Chondrocyte (in vitro differentiated cells): ENCODE measurements at regions not wholly inside any gene's neighbourhood (a gene's known extent, or its start where the extent isn't known, plus 50 kb on each side); places are given as distances from the start of the nearest gene placed in this dataset.

Source experiments
- DNase-seq: peaks from one replicate; pipeline ENCODE4 v3.0.0; 2021; ENCODE audit warnings: mixed read lengths, low spot score
- H3K27ac Mint-ChIP-seq: one replicate; pipeline ENCODE4 v1.8.0; 2021; ENCODE audit warnings: mild to moderate bottlenecking, moderate library complexity, mixed read lengths; ENCODE audit not compliant: unreplicated experiment
- H3K27me3 Mint-ChIP-seq: 2 replicates; pipeline ENCODE4 v1.8.0; 2021; ENCODE audit warnings: low read depth, mixed read lengths
- H3K36me3 Mint-ChIP-seq: 2 replicates; pipeline ENCODE4 v1.8.0; 2021; ENCODE audit warnings: low read depth, mixed read lengths
- H3K4me1 Mint-ChIP-seq: 2 replicates; pipeline ENCODE4 v1.8.0; 2021; ENCODE audit warnings: low read depth, mild to moderate bottlenecking, mixed read lengths
- H3K4me3 Mint-ChIP-seq: one replicate; pipeline ENCODE4 v1.8.0; 2021; ENCODE audit warnings: mild to moderate bottlenecking, moderate library complexity, mixed read lengths; ENCODE audit not compliant: unreplicated experiment
- H3K9me3 Mint-ChIP-seq: 2 replicates; pipeline ENCODE4 v1.8.0; 2021; ENCODE audit warnings: low read depth, mixed read lengths
- TF ChIP-seq, protein P1 (sequence below): fragments of 200-600 bp; sonication (generic); IDR thresholded peaks from 2 replicates; pipeline ENCODE4 v1.5.0; 2021; ENCODE audit warnings: antibody characterized with exemption, mild to moderate bottlenecking, moderate library complexity

GRCh38 chrX:114363346-114363745, 220.5 kb upstream of the HTR2C start:
- TF ChIP-seq, protein P1, sequence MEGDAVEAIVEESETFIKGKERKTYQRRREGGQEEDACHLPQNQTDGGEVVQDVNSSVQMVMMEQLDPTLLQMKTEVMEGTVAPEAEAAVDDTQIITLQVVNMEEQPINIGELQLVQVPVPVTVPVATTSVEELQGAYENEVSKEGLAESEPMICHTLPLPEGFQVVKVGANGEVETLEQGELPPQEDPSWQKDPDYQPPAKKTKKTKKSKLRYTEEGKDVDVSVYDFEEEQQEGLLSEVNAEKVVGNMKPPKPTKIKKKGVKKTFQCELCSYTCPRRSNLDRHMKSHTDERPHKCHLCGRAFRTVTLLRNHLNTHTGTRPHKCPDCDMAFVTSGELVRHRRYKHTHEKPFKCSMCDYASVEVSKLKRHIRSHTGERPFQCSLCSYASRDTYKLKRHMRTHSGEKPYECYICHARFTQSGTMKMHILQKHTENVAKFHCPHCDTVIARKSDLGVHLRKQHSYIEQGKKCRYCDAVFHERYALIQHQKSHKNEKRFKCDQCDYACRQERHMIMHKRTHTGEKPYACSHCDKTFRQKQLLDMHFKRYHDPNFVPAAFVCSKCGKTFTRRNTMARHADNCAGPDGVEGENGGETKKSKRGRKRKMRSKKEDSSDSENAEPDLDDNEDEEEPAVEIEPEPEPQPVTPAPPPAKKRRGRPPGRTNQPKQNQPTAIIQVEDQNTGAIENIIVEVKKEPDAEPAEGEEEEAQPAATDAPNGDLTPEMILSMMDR, result no peak
- Mint-ChIP-seq H3K27ac (no peak overlapping the region), H3K36me3 (no peaks in the 10 kb centered on the region), H3K4me1 (no peaks in the 10 kb centered on the region), H3K4me3 (no peak overlapping the region), H3K27me3 (peaks cover 11% of the 10 kb centered on the region), H3K9me3 (no peaks in the 10 kb centered on the region)
- DNase-seq, result no peak

DNA sequence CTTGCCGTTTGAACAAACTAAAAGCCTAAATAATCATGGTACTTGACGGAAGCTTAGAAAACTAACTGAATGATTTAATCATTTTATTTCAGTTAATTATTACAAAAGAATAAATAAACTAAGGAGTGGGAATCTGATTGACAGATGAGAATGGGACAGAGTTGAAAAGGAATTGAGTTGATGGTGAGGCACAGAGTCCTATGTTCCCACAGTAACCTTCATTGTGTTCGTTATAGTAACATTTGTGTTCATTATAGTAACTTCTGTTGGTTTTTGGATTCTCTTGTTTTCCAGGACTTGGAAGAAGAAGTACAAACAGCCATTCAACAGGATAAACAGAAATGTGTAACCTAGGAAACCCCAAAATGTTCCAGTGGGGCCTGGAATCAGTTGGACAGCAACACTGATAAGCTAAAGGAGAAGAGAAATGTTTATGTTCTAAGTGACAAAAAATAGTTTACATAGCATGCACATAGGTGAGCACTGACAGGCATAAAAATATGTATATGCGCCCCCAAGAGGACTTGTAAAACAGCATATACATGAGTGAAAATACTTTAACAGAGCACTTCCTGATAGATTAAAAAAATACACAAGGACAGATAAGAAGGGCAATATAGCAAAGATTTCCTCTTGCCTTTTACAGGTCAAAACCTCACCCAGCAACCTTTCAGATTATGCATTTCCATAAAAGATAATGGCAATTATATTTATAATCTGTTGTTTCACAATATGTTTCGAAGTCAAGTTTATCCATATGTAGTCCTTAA, 218.6 kb upstream of the HTR2C start:
- no peak overlapping the region for H3K27ac Mint-ChIP-seq
- no peaks in the 10 kb centered on the region for H3K4me1 Mint-ChIP-seq
- no peaks in the 10 kb centered on the region for H3K9me3 Mint-ChIP-seq
- TF ChIP-seq, protein P1, result no peak
- DNase-seq, result no peak
- H3K36me3 Mint-ChIP-seq, result no peaks in the 10 kb centered on the region
- H3K4me3 Mint-ChIP-seq, result no peak overlapping the region
- H3K27me3 Mint-ChIP-seq, result peaks cover 11% of the 10 kb centered on the region

GRCh38 chrX:114372937-114373336, 210.9 kb upstream of the HTR2C start:
- TF ChIP-seq, protein P1, result no peak
- no peak for DNase-seq
- H3K4me3 Mint-ChIP-seq, result no peak overlapping the region
- H3K4me1 Mint-ChIP-seq, result no peaks in the 10 kb centered on the region
- H3K36me3 Mint-ChIP-seq, result no peaks in the 10 kb centered on the region
- no peak overlapping the region for H3K27ac Mint-ChIP-seq
- H3K9me3 Mint-ChIP-seq, result no peaks in the 10 kb centered on the region
- H3K27me3 Mint-ChIP-seq, result peaks cover 2% of the 10 kb centered on the region

- H3K4me3 Mint-ChIP-seq, result no peak overlapping the region
- peaks cover 10% of the 10 kb centered on the region for H3K9me3 Mint-ChIP-seq
- DNase-seq, result peak; percentile 87
- H3K36me3 Mint-ChIP-seq, result no peaks in the 10 kb centered on the region
- H3K27ac Mint-ChIP-seq, result no peak overlapping the region
- H3K4me1 Mint-ChIP-seq, result no peaks in the 10 kb centered on the region
- H3K27me3 Mint-ChIP-seq, result no peaks in the 10 kb centered on the region
- TF ChIP-seq, protein P1, result no peak
Measured at GRCh38 chrX:114390251-114390796, 193.6 kb upstream of the HTR2C start.
